K562 (cell line): ENCODE measurements at regions not wholly inside any gene's neighbourhood (a gene's known extent, or its start where the extent isn't known, plus 50 kb on each side); places are given as distances from the start of the nearest gene placed in this dataset.

ENCODE experiments used
- ATAC-seq: fragments of 200-7000 bp; cut with Tn5 transposase; 3 replicates; pipeline ENCODE4 v1.9.1; 2020; ENCODE audit warnings: moderate library complexity
- BruUV-seq: library from RNA; stranded (reverse); fragments of 400-500 nt; replicated peaks from 2 replicates; lab custom pipeline; 2021; lab: Mats Ljungman, UMichigan
- CTCF ChIA-PET: fragments of 300-600 bp; formaldehyde crosslinking; extraction: SDS; loops from one replicate; lab custom pipeline; 2021; ENCODE audit warnings: low intra/inter-chr PET ratio; lab: Yijun Ruan, JAX
- POLR2A ChIA-PET: fragments of 300-600, 350-650 bp; sonication (Branson Sonifier 250); formaldehyde crosslinking; extraction: SDS; loops from one replicate; lab custom pipeline; 2021; ENCODE audit warnings: antibody characterized with exemption, inconsistent platforms; lab: Yijun Ruan, JAX
- DNase-seq, 4 experiments: peaks; one replicate each; pipeline versions ENCODE4 v3.0.0 to v3.0.0-alpha.2; 2011 to 2018; ENCODE audit warnings: low spot score in 3 of 4, mixed read lengths in 3 of 4; ENCODE audit errors: extremely low read depth in 1 of 4
- FAIRE-seq: peaks from 2 replicates; lab custom pipeline; 2011; peaks lifted over from hg19 to GRCh38; lab: Jason Lieb, UNC
- H2AFZ ChIP-seq: 2 replicates; pipeline ENCODE4 v1.6.0; 2011; ENCODE audit warnings: low read depth, low read length, control low read depth, inconsistent platforms
- H3K27ac ChIP-seq: fragments of 200-600 bp; 3 replicates; pipeline ENCODE4 v1.8.0; 2011; ENCODE audit warnings: low read depth, mild to moderate bottlenecking, control low read depth, inconsistent platforms, low read length, moderate library complexity, mixed read lengths; ENCODE audit errors: extremely low read depth
- H3K27me3 ChIP-seq, 2 experiments: fragments of 300-600 bp in 1 of 2; 2 replicates in 1 of 2; 3 replicates in 1 of 2; pipeline versions ENCODE4 v1.6.0 to v1.8.0; 2011; ENCODE audit warnings: inconsistent platforms in 2 of 2, low read length in 2 of 2, mild to moderate bottlenecking in 1 of 2, mixed read lengths in 1 of 2, moderate library complexity in 1 of 2; ENCODE audit not compliant: control insufficient read depth in 2 of 2, insufficient read depth in 2 of 2
- H3K36me3 ChIP-seq: fragments of 300-600 bp; 3 replicates; pipeline ENCODE4 v1.8.0; 2011; ENCODE audit warnings: mild to moderate bottlenecking, low read length, inconsistent platforms; ENCODE audit not compliant: control insufficient read depth, insufficient read depth
- H3K4me1 ChIP-seq, 2 experiments: fragments of 200-600 bp in 1 of 2; replicated peaks in 1 of 2; 2 replicates in 1 of 2; 3 replicates in 1 of 2; pipeline versions ENCODE4 v1.5.1 to v1.8.0; 2011; ENCODE audit warnings: inconsistent platforms in 2 of 2, low read length in 2 of 2, mild to moderate bottlenecking in 1 of 2, mixed read lengths in 1 of 2, moderate library complexity in 1 of 2; ENCODE audit not compliant: control insufficient read depth in 2 of 2, insufficient read depth in 2 of 2
- H3K4me2 ChIP-seq: 2 replicates; pipeline ENCODE4 v1.6.1; 2011; ENCODE audit warnings: low read length, control low read depth, inconsistent platforms, mixed read lengths; ENCODE audit not compliant: insufficient read depth
- H3K4me3 ChIP-seq: fragments of 200-600 bp; sonication (generic), shearing (Covaris generic); 2 replicates; pipeline ENCODE4 v1.5.1; 2016; ENCODE audit warnings: control low read depth, inconsistent platforms
- H3K79me2 ChIP-seq: fragments of 200-600 bp; 3 replicates; pipeline ENCODE4 v1.8.0; 2011; ENCODE audit warnings: low read length, inconsistent platforms; ENCODE audit not compliant: control insufficient read depth, insufficient read depth
- H3K9ac ChIP-seq, 2 experiments: 2 replicates each; pipeline versions ENCODE4 v1.6.0 to v1.6.1; 2011; ENCODE audit warnings: low read depth in 2 of 2, low read length in 2 of 2, control low read depth in 1 of 2, inconsistent platforms in 1 of 2, mild to moderate bottlenecking in 1 of 2, mixed read lengths in 1 of 2; ENCODE audit not compliant: insufficient read depth in 1 of 2
- H3K9me1 ChIP-seq: one replicate; pipeline ENCODE4 v1.6.0; 2011; ENCODE audit warnings: inconsistent platforms, mild to moderate bottlenecking, low read length, moderate library complexity; ENCODE audit not compliant: control insufficient read depth, insufficient read depth
- H3K9me3 ChIP-seq: replicated peaks from 2 replicates; pipeline ENCODE4 v1.5.1; 2011; ENCODE audit warnings: low read depth, low read length, inconsistent platforms; ENCODE audit not compliant: control insufficient read depth, insufficient read depth
- H4K20me1 ChIP-seq: replicated peaks from 2 replicates; pipeline ENCODE4 v1.6.1; 2011; ENCODE audit warnings: low read length, inconsistent platforms, mixed read lengths; ENCODE audit not compliant: control insufficient read depth, insufficient read depth
- HDGF ChIP-seq: fragments of 450-650 bp; IDR thresholded peaks from 2 replicates; pipeline ENCODE4 v1.6.1; 2016
- TEAD1 ChIP-seq, 2 experiments: fragments of 450-650 bp in 1 of 2; sonication (generic) in 1 of 2; formaldehyde crosslinking; IDR thresholded peaks; 2 replicates each; pipeline versions ENCODE4 v1.4.0 to v1.8.0; 2020 to 2022; ENCODE audit warnings: mild to moderate bottlenecking in 2 of 2, missing genetic modification reagents in 1 of 2
- WGBS: fragments of 100-300 bp; shearing (Covaris generic); methylation state at CpG from one replicate; pipeline ENCODE4 v1.1.6; 2016; ENCODE audit warnings: low coverage, mixed read lengths; ENCODE audit not compliant: insufficient coverage; ENCODE audit errors: missing lambda C conversion rate; 5-methylcytosine and 5-hydroxymethylcytosine counted together
- in situ Hi-C: fragments of 300-500 bp; cut with MboI; formaldehyde crosslinking; loops from 4 replicates; pipeline ENCODE4 v1.15.0; 2018; ENCODE audit warnings: inconsistent platforms, mixed read lengths
- intact Hi-C: fragments of 100-400 bp; cut with micrococcal nuclease; formaldehyde crosslinking; loops from 2 replicates; pipeline ENCODE4 v1.14.2; 2022

GRCh38 chr2:19691892-19692291 lies 209.9 kb downstream of the TTC32 start:
- FAIRE-seq, result no peak
- WGBS, result 0% methylated on average over 1 of the region's 1 CpG

GRCh38 chr2:19690429-19690828 lies 211.4 kb downstream of the TTC32 start:
- Histone ChIP-seq H3K4me2 (no peak overlapping the region), H2AFZ (no peak overlapping the region), H3K79me2 (no peaks in the 10 kb centered on the region), H3K4me3 (no peak overlapping the region), H3K36me3 (no peaks in the 10 kb centered on the region), H3K9me3 (no peaks in the 10 kb centered on the region), H3K9me1 (no peaks in the 10 kb centered on the region), H4K20me1 (no peaks in the 10 kb centered on the region), H3K4me1 (no peaks in the 10 kb centered on the region), H3K27me3 (no peaks in the 10 kb centered on the region), H3K9ac (no peak overlapping the region)
- WGBS, result 0% methylated on average over 2 of the region's 3 CpGs
- POLR2A ChIA-PET, result no interaction called here
- FAIRE-seq (no peak), DNase-seq (no peak)
- BruUV-seq, result no TSS peak
- TF ChIP-seq HDGF, result no peak
- TF ChIP-seq, all 486 proteins: peak for 0
- no peak overlapping the region for H3K27ac ChIP-seq
- in situ Hi-C loops (no loop called here), intact Hi-C loops (no loop called here)
- CTCF ChIA-PET, result no interaction called here
- ATAC-seq, result no peak

More at GRCh38 chr2:19691892-19692291, 209.9 kb downstream of the TTC32 start:
- no peak overlapping the region for H3K9ac ChIP-seq
- ATAC-seq (no peak), DNase-seq (no peak)
- H4K20me1 ChIP-seq, result no peaks in the 10 kb centered on the region
- TF ChIP-seq TEAD1 (CRISPR knock-in tag; IDR thresholded peaks at IDR 0.05), result no peak
- H3K9me3 ChIP-seq, result no peaks in the 10 kb centered on the region
- intact Hi-C loops, result no loop called here
- no TSS peak for BruUV-seq
- H3K36me3 ChIP-seq, result no peaks in the 10 kb centered on the region
- H3K4me1 ChIP-seq, result no peaks in the 10 kb centered on the region
- CTCF ChIA-PET, result no interaction called here
- H3K9me1 ChIP-seq, result no peaks in the 10 kb centered on the region
- no peak overlapping the region for H2AFZ ChIP-seq
- no peaks in the 10 kb centered on the region for H3K79me2 ChIP-seq
- H3K27me3 ChIP-seq, result no peaks in the 10 kb centered on the region
- H3K27ac ChIP-seq, result no peak overlapping the region
- no peak overlapping the region for H3K4me3 ChIP-seq
- H3K4me2 ChIP-seq, result no peak overlapping the region
- POLR2A ChIA-PET, result no interaction called here
- in situ Hi-C loops, result no loop called here
